ENCODE measurements at regions not wholly inside any gene's neighbourhood (a gene's known extent, or its start where the extent isn't known, plus 50 kb on each side); places are given as distances from the start of the nearest gene placed in this dataset.

- TF ChIP-seq EZH2 (IDR thresholded peaks at IDR 0.05; ENCODE audit: low read depth) (no peak), CTCF (conservative IDR thresholded peaks at IDR 0.05) (no peak)
Observed at GRCh38 chr5:51889703-51890102, 506.5 kb downstream of the ISL1 start.

Measured in PC-9 (cell line).